ENCODE measurements at regions not wholly inside any gene's neighbourhood (a gene's known extent, or its start where the extent isn't known, plus 50 kb on each side); places are given as distances from the start of the nearest gene placed in this dataset.

- H3K36me3 ChIP-seq = no peaks in the 10 kb centered on the region
- no peak for DNase-seq (ENCODE audit: low spot score in 2 of 2)
- 12 to 24% methylated on average over 2 of the region's 2 CpGs for WGBS, 2 donors
- no peaks in the 10 kb centered on the region for H3K27me3 ChIP-seq
- no peaks in the 10 kb centered on the region for H3K9me3 ChIP-seq
- H3K27ac ChIP-seq = no peak overlapping the region
- no peak overlapping the region for H3K4me3 ChIP-seq
- TF ChIP-seq POLR2A (IDR thresholded peaks at IDR 0.05) = no peak
- no peaks in the 10 kb centered on the region for H3K4me1 ChIP-seq
These were observed 211.4 kb downstream of the GASK1B start for GRCh38 chr4:157961229-157961990.

- Histone ChIP-seq H3K27ac (no peak overlapping the region), H3K4me1 (no peaks in the 10 kb centered on the region), H3K4me3 (no peak overlapping the region), H3K36me3 (no peaks in the 10 kb centered on the region), H3K27me3 (no peaks in the 10 kb centered on the region), H3K9me3 (no peaks in the 10 kb centered on the region)
- TF ChIP-seq POLR2A (IDR thresholded peaks at IDR 0.05) (no peak), EP300 (IDR thresholded peaks at IDR 0.05) (no peak)
- TF ChIP-seq, protein P1, sequence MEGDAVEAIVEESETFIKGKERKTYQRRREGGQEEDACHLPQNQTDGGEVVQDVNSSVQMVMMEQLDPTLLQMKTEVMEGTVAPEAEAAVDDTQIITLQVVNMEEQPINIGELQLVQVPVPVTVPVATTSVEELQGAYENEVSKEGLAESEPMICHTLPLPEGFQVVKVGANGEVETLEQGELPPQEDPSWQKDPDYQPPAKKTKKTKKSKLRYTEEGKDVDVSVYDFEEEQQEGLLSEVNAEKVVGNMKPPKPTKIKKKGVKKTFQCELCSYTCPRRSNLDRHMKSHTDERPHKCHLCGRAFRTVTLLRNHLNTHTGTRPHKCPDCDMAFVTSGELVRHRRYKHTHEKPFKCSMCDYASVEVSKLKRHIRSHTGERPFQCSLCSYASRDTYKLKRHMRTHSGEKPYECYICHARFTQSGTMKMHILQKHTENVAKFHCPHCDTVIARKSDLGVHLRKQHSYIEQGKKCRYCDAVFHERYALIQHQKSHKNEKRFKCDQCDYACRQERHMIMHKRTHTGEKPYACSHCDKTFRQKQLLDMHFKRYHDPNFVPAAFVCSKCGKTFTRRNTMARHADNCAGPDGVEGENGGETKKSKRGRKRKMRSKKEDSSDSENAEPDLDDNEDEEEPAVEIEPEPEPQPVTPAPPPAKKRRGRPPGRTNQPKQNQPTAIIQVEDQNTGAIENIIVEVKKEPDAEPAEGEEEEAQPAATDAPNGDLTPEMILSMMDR (IDR thresholded peaks at IDR 0.05) = no peak
- no peak for DNase-seq (ENCODE audit: low spot score in 2 of 2)
- 83 to 89% methylated on average over 1 of the region's 1 CpG for WGBS, 2 donors
These were observed 214.9 kb downstream of the GASK1B start for GRCh38 chr4:157957905-157958304.

- H3K27ac ChIP-seq = no peak overlapping the region
- H3K9me3 ChIP-seq = no peaks in the 10 kb centered on the region
- H3K27me3 ChIP-seq = no peaks in the 10 kb centered on the region
- TF ChIP-seq POLR2A (IDR thresholded peaks at IDR 0.05) = no peak
- no peak for TF ChIP-seq EP300 (IDR thresholded peaks at IDR 0.05)
- TF ChIP-seq, protein P1 (IDR thresholded peaks at IDR 0.05) = no peak
- no peaks in the 10 kb centered on the region for H3K36me3 ChIP-seq
- 33 to 36% methylated on average over 3 of the region's 3 CpGs for WGBS, 2 donors
- no peak for DNase-seq (ENCODE audit: low spot score in 2 of 2)
- H3K4me3 ChIP-seq = no peak overlapping the region
- no peaks in the 10 kb centered on the region for H3K4me1 ChIP-seq
These were observed 230.8 kb downstream of the GASK1B start for GRCh38 chr4:157942017-157942416.

DNA sequence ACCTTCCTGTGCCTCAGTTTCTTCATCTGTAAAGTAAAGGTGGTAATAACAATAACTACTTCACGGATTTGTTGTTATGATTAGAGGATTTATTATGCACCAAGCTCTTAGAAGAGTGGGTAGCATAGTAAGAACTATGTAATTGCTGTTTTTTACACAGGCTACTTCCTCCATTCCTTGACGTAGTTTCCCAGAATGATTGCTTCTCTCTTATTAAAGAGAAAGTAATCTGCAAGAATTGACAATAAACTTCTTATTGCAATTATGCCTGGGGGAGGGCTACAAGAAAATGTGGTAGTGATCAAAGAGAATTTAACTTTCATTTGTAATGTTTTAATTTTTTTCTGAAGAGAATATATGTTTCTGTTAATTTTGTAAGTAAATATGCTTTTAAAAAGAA, 238.7 kb downstream of the GASK1B start:
- whole genome bisulfite sequencing, 2 donors = 15 to 21% methylated on average over 2 of the region's 2 CpGs
- Histone ChIP-seq H3K4me3 (no peak overlapping the region), H3K36me3 (no peaks in the 10 kb centered on the region), H3K27me3 (no peaks in the 10 kb centered on the region), H3K9me3 (no peaks in the 10 kb centered on the region), H3K27ac (no peak overlapping the region), H3K4me1 (peaks cover 0 to 5% (median 0%) of the 10 kb centered on the region in 4 donors)
- TF ChIP-seq, protein P1 (IDR thresholded peaks at IDR 0.05) = no peak
- TF ChIP-seq POLR2A (IDR thresholded peaks at IDR 0.05) (no peak), EP300 (IDR thresholded peaks at IDR 0.05) (no peak)
- no peak for DNase-seq (ENCODE audit: low spot score in 2 of 2)

GRCh38 chr4:157932936-157933335, 239.9 kb downstream of the GASK1B start:
- no peaks in the 10 kb centered on the region for H3K36me3 ChIP-seq
- H3K4me3 ChIP-seq = no peak overlapping the region
- no peak overlapping the region for H3K27ac ChIP-seq
- no peak for DNase-seq (ENCODE audit: low spot score in 2 of 2)
- WGBS, 2 donors = 93 to 100% methylated on average over 1 of the region's 1 CpG
- TF ChIP-seq, protein P1 (IDR thresholded peaks at IDR 0.05) = no peak
- no peak for TF ChIP-seq POLR2A (IDR thresholded peaks at IDR 0.05)
- no peak for TF ChIP-seq EP300 (IDR thresholded peaks at IDR 0.05)
- no peaks in the 10 kb centered on the region for H3K9me3 ChIP-seq
- no peaks in the 10 kb centered on the region for H3K27me3 ChIP-seq
- peaks cover 0 to 5% (median 0%) of the 10 kb centered on the region in 4 donors for H3K4me1 ChIP-seq

Data from tibial nerve (tissue), 4 donors.